GM12878 (cell line): ENCODE measurements at regions not wholly inside any gene's neighbourhood (a gene's known extent, or its start where the extent isn't known, plus 50 kb on each side); places are given as distances from the start of the nearest gene placed in this dataset.
A peak's percentile ranks its signal among the peaks of the same experiment; 100 is the strongest.

Experiments
- E2F4 ChIP-seq: IDR thresholded peaks from 2 replicates; pipeline ENCODE4 v1.6.1; 2012; ENCODE audit warnings: low read depth, low read length, improper control_type of control experiment
- EED ChIP-seq: sonication (generic); IDR thresholded peaks from 2 replicates; pipeline ENCODE4 v1.6.1; 2016; ENCODE audit warnings: antibody characterized with exemption, low read depth
- ETV6 ChIP-seq, 2 experiments: fragments of 450-650 bp in 1 of 2; IDR thresholded peaks in 1 of 2; conservative IDR thresholded peaks in 1 of 2; 2 replicates each; pipeline ENCODE4 v1.6.1; 2014; ENCODE audit warnings: antibody characterized with exemption in 1 of 2, borderline replicate concordance in 1 of 2, low read depth in 1 of 2, mild to moderate bottlenecking in 1 of 2, moderate library complexity in 1 of 2
- EZH2 ChIP-seq: IDR thresholded peaks from 2 replicates; pipeline ENCODE4 v1.6.1; 2012; ENCODE audit warnings: low read depth, mild to moderate bottlenecking, control low read depth, inconsistent platforms, low read length, borderline replicate concordance; ENCODE audit not compliant: control insufficient read depth
- FOXM1 ChIP-seq: IDR thresholded peaks from 2 replicates; pipeline ENCODE4 v1.6.1; 2012; ENCODE audit warnings: low read depth, mild to moderate bottlenecking, inconsistent platforms, low read length, moderate library complexity
- HSF1 ChIP-seq: fragments of 150-350 bp; IDR thresholded peaks from 2 replicates; pipeline ENCODE4 v1.6.1; 2014; ENCODE audit warnings: mild to moderate bottlenecking, low read depth, low read length
- JUND ChIP-seq: IDR thresholded peaks from 2 replicates; pipeline ENCODE4 v1.6.1; 2012; ENCODE audit warnings: low read depth, mild to moderate bottlenecking, low read length, improper control_type of control experiment, moderate library complexity
- MLLT1 ChIP-seq: fragments of 450-650 bp; IDR thresholded peaks from 2 replicates; pipeline ENCODE4 v1.6.1; 2016; ENCODE audit warnings: mild to moderate bottlenecking
- MTA2 ChIP-seq: fragments of 450-650 bp; IDR thresholded peaks from 2 replicates; pipeline ENCODE4 v1.6.1; 2016; ENCODE audit warnings: low read depth, mild to moderate bottlenecking, moderate library complexity
- NFYB ChIP-seq: IDR thresholded peaks from 2 replicates; pipeline ENCODE4 v1.6.1; 2011; ENCODE audit warnings: low read depth, mild to moderate bottlenecking, low read length, improper control_type of control experiment, moderate library complexity; ENCODE audit not compliant: insufficient read depth
- PKNOX1 ChIP-seq: fragments of 450-650 bp; IDR thresholded peaks from 2 replicates; pipeline ENCODE4 v1.6.1; 2016; ENCODE audit warnings: mild to moderate bottlenecking
- POU2F2 ChIP-seq: IDR thresholded peaks from 3 replicates; pipeline ENCODE4 v1.6.1; 2011; ENCODE audit warnings: low read depth, mild to moderate bottlenecking, low read length, borderline replicate concordance
- RB1 ChIP-seq: fragments of 450-650 bp; formaldehyde crosslinking; IDR thresholded peaks from 2 replicates; pipeline ENCODE4 v1.6.1; 2017; ENCODE audit warnings: mild to moderate bottlenecking, borderline replicate concordance
- YY1 ChIP-seq: IDR thresholded peaks from 2 replicates; pipeline ENCODE4 v1.6.1; 2011; ENCODE audit warnings: low read depth, mild to moderate bottlenecking, low read length
- ZBED1 ChIP-seq: IDR thresholded peaks from 2 replicates; pipeline ENCODE4 v1.6.1; 2016; ENCODE audit warnings: borderline replicate concordance
- ZBTB33 ChIP-seq: fragments of 450-650 bp; IDR thresholded peaks from 2 replicates; pipeline ENCODE4 v1.6.1; 2017; ENCODE audit warnings: mild to moderate bottlenecking

GRCh38 chr10:30701451-30702173 lies 72.1 kb upstream of the LYZL2 start (continued):
- TF ChIP-seq RB1 (0 out of 2 replicates have a peak, but pooled peaks have one; percentile 38), EZH2 (no peak), NFYB (no peak), ZBTB33 (no peak), E2F4 (no peak), HSF1 (no peak), ZBED1 (peak; percentile 62; the same call in 1 of the 2 replicates), POU2F2 (peak; percentile 58; the same call in 1 of the 3 replicates), ETV6 (conservative IDR thresholded peaks at IDR 0.05 in 1 of 2, IDR thresholded peaks at IDR 0.05 in 1 of 2; ENCODE audit: borderline replicate concordance in 1 of 2, low read depth in 1 of 2) (peak in 1 of 2 experiments; percentile 14; a peak in 1 of 4 replicates), MLLT1 (peak; percentile 59; the same call in 1 of the 2 replicates), YY1 (0 out of 2 replicates have a peak, but pooled peaks have one; percentile 10), PKNOX1 (peak; percentile 81), EED (peak; percentile 61; the same call in 1 of the 2 replicates), FOXM1 (peak; percentile 38; the same call in 1 of the 2 replicates), MTA2 (peak; percentile 56; the same call in 1 of the 2 replicates), JUND (no peak)
- TF ChIP-seq, all 136 proteins: peak for 44
